ENCODE measurements at regions not wholly inside any gene's neighbourhood (a gene's known extent, or its start where the extent isn't known, plus 50 kb on each side); places are given as distances from the start of the nearest gene placed in this dataset.

GRCh38 chr13:80530191-80530590, 189.3 kb upstream of the SPRY2 start:
- no peak for DNase-seq (ENCODE audit: low read depth in 1 of 2, low spot score in 1 of 2)
- TF ChIP-seq CTCF (IDR thresholded peaks at IDR 0.05; ENCODE audit: insufficient read depth, low read length) (no peak), GABPA (IDR thresholded peaks at IDR 0.05; ENCODE audit: low read depth) (no peak), POLR2AphosphoS5 (IDR thresholded peaks at IDR 0.05; ENCODE audit: low read depth) (no peak), REST (IDR thresholded peaks at IDR 0.05; ENCODE audit: insufficient replicate concordance, low read depth) (no peak), SPI1 (IDR thresholded peaks at IDR 0.05; ENCODE audit: borderline replicate concordance, low read depth) (no peak)
- Histone ChIP-seq H3K27ac (replicated peaks) (no peak overlapping the region), H3K27me3 (ENCODE audit: insufficient read depth, poor library complexity, severe bottlenecking) (no peaks in the 10 kb centered on the region), H3K4me3 (replicated peaks; ENCODE audit: insufficient read depth, low read length) (no peak overlapping the region)

GRCh38 chr13:80529734-80530133, 188.8 kb upstream of the SPRY2 start:
- TF ChIP-seq REST (IDR thresholded peaks at IDR 0.05; ENCODE audit: insufficient replicate concordance, low read depth) (no peak), GABPA (IDR thresholded peaks at IDR 0.05; ENCODE audit: low read depth) (no peak), POLR2AphosphoS5 (IDR thresholded peaks at IDR 0.05; ENCODE audit: low read depth) (no peak), SPI1 (IDR thresholded peaks at IDR 0.05; ENCODE audit: borderline replicate concordance, low read depth) (no peak), CTCF (IDR thresholded peaks at IDR 0.05; ENCODE audit: insufficient read depth, low read length) (no peak)
- DNase-seq (ENCODE audit: low read depth in 1 of 2, low spot score in 1 of 2), result no peak
- no peak overlapping the region for H3K27ac ChIP-seq (replicated peaks)

GRCh38 chr13:80528733-80529132, 187.8 kb upstream of the SPRY2 start:
- H3K27me3 ChIP-seq (ENCODE audit: insufficient read depth, poor library complexity, severe bottlenecking), result no peaks in the 10 kb centered on the region
- TF ChIP-seq SPI1 (IDR thresholded peaks at IDR 0.05; ENCODE audit: borderline replicate concordance, low read depth) (no peak), CTCF (IDR thresholded peaks at IDR 0.05; ENCODE audit: insufficient read depth, low read length) (no peak), GABPA (IDR thresholded peaks at IDR 0.05; ENCODE audit: low read depth) (no peak), REST (IDR thresholded peaks at IDR 0.05; ENCODE audit: insufficient replicate concordance, low read depth) (no peak), POLR2AphosphoS5 (IDR thresholded peaks at IDR 0.05; ENCODE audit: low read depth) (no peak)
- no peak overlapping the region for H3K27ac ChIP-seq (replicated peaks)
- DNase-seq (ENCODE audit: low read depth in 1 of 2, low spot score in 1 of 2), result no peak
- H3K4me3 ChIP-seq (replicated peaks; ENCODE audit: insufficient read depth, low read length), result no peak overlapping the region

More at GRCh38 chr13:80529734-80530133, 188.8 kb upstream of the SPRY2 start:
- Histone ChIP-seq H3K27me3 (ENCODE audit: insufficient read depth, poor library complexity, severe bottlenecking) (no peaks in the 10 kb centered on the region), H3K4me3 (replicated peaks; ENCODE audit: insufficient read depth, low read length) (no peak overlapping the region)

Measured in HL-60 (cell line).